ENCODE measurements at regions not wholly inside any gene's neighbourhood (a gene's known extent, or its start where the extent isn't known, plus 50 kb on each side); places are given as distances from the start of the nearest gene placed in this dataset.
A peak's percentile ranks its signal among the peaks of the same experiment; 100 is the strongest.

DNA sequence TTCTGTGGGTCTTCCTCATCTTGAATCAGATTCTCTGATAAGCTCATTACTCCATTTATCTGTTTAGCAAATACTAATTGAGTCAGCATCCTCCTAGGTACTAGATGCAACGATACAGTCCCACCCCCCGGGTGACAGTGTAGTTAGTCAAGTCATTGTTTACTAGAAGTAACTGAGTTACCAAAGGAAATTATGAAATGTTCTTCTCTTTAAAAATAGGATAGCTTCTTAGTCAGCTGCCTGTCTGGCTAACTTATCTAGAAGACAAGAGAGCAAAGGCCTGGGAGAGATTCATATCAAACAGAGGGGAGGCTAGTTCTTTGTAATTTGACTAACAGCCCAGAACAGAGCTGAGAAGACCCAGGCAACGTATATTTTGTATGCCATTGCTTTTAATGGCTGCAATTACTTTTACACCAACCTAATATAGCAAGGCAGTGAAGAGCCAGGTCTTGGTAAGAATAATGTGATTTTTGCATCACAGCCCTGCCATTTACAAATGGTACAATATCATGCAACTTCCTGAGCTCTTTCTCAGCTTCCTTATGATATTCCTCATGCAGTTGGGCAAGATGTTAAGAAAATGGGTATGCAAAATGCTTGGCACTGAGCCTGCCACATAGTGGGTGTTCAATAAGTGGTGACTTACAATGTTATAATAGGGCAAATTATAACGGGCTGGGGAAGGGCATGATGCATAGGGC is 149.9 kb downstream of the CHIC2 start:
- H3K36me3 Mint-ChIP-seq (ENCODE audit: low read depth) = no peaks in the 10 kb centered on the region
- ChIA-PET POLR2A (no interaction called here), CTCF (interaction anchor here (0.7 kb wide), 1 partner anchor 316 kb away, joined by 3 read pairs; no protein-coding TSS in a partner anchor)
- TF ChIP-seq, protein P1, sequence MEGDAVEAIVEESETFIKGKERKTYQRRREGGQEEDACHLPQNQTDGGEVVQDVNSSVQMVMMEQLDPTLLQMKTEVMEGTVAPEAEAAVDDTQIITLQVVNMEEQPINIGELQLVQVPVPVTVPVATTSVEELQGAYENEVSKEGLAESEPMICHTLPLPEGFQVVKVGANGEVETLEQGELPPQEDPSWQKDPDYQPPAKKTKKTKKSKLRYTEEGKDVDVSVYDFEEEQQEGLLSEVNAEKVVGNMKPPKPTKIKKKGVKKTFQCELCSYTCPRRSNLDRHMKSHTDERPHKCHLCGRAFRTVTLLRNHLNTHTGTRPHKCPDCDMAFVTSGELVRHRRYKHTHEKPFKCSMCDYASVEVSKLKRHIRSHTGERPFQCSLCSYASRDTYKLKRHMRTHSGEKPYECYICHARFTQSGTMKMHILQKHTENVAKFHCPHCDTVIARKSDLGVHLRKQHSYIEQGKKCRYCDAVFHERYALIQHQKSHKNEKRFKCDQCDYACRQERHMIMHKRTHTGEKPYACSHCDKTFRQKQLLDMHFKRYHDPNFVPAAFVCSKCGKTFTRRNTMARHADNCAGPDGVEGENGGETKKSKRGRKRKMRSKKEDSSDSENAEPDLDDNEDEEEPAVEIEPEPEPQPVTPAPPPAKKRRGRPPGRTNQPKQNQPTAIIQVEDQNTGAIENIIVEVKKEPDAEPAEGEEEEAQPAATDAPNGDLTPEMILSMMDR (IDR thresholded peaks at IDR 0.05) = no peak
- no peaks in the 10 kb centered on the region for H3K9me3 Mint-ChIP-seq
- no peaks in the 10 kb centered on the region for H3K4me1 Mint-ChIP-seq
- no peak overlapping the region for H3K27ac Mint-ChIP-seq
- no peak for DNase-seq
- intact Hi-C loops (cut with micrococcal nuclease) = no loop called here
- no peak overlapping the region for H3K4me3 Mint-ChIP-seq
- no peak for ATAC-seq (ENCODE audit: low read depth)
- H3K27me3 Mint-ChIP-seq = peaks cover 9% of the 10 kb centered on the region

DNA sequence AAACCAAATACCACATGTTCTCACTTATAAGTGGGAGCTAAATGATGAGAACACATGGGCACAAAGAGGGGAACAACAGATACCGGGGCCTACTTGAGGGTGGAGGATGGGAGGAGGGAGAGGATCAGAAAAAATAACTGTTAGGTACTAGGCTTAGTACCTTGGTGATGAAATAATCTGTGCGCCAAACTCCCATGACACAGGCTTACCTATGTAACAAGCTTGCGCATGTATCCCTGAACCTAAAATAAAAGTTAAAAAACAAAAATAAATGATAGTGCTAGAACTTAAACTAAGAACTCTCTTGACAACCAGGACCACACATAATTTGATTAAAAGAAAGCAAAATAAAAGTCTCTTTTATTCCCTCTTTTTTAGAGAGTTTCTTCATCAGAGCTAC is 150.6 kb downstream of the CHIC2 start:
- Mint-ChIP-seq H3K27me3 (peaks cover 7% of the 10 kb centered on the region), H3K27ac (no peak overlapping the region)
- TF ChIP-seq, protein P1 (IDR thresholded peaks at IDR 0.05) = no peak

DNA sequence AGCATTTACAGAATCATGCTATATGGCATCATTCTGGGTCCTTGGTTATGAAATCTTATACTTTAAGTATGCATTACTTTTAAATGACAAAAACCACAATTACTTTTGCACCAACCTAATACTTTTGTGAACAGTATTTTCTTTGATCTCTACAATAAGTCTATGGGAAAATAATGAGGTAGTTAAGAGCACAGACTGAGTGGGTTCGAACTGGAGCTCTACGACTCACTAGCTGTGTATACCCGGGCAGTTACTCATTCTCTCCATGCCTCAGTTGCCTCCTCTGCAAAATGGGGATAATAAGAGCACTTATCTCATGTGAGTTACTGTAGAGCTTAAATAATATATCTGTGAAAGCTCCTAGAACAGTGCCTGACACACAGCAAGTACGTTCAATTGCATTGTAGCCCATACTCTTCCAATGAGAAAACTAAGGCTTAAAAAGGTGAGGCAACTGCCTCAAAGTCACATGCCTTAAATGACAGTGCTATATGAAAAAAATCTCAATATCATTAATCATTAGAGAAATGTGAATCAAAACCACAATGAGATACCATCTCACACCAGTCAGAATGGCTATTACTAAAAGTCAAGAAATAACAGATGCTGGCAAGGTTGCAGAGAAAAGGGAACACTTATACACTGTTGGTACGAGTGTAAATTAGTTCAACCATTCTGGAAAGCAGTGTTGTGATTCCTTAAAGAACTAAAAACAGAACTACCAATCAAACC is 151.5 kb downstream of the CHIC2 start:
- intact Hi-C loops (cut with micrococcal nuclease) = no loop called here
- CTCF ChIA-PET = no interaction called here
- ATAC-seq (ENCODE audit: low read depth) (no peak), DNase-seq (no peak)
- H3K36me3 Mint-ChIP-seq (ENCODE audit: low read depth) = no peaks in the 10 kb centered on the region
- H3K4me1 Mint-ChIP-seq = peaks cover 8% of the 10 kb centered on the region
- H3K4me3 Mint-ChIP-seq = no peak overlapping the region
- H3K27me3 Mint-ChIP-seq = peaks cover 9% of the 10 kb centered on the region
- POLR2A ChIA-PET = no interaction called here
- TF ChIP-seq, protein P1 (IDR thresholded peaks at IDR 0.05) = no peak
- no peaks in the 10 kb centered on the region for H3K9me3 Mint-ChIP-seq
- H3K27ac Mint-ChIP-seq = no peak overlapping the region

More for the DNA sequence above, 150.6 kb downstream of the CHIC2 start:
- ChIA-PET POLR2A (no interaction called here), CTCF (no interaction called here)
- ATAC-seq (ENCODE audit: low read depth) = no peak
- intact Hi-C loops (cut with micrococcal nuclease) = no loop called here
- no peaks in the 10 kb centered on the region for H3K36me3 Mint-ChIP-seq (ENCODE audit: low read depth)
- no peak for DNase-seq
- H3K4me1 Mint-ChIP-seq = peaks cover 2% of the 10 kb centered on the region
- H3K9me3 Mint-ChIP-seq = no peaks in the 10 kb centered on the region
- H3K4me3 Mint-ChIP-seq = no peak overlapping the region

- DNase-seq (no peak), ATAC-seq (ENCODE audit: low read depth) (no peak)
- no peak overlapping the region for H3K27ac Mint-ChIP-seq
- H3K27me3 Mint-ChIP-seq = peaks cover 32% of the 10 kb centered on the region
- intact Hi-C loops (cut with micrococcal nuclease) = loop anchor here (1.0 to 10.0 kb wide), 5 partner anchors 194 to 711 kb away; partner anchors contain the start of gene GSX2
- TF ChIP-seq, protein P1 (IDR thresholded peaks at IDR 0.05) = peak; percentile 36
- ChIA-PET CTCF (interaction anchor here (0.7 to 7.1 kb wide), 10 partner anchors 13 to 325 kb away, joined by 3 to 60 read pairs (median 6); no protein-coding TSS in a partner anchor), POLR2A (no interaction called here)
- peaks cover 13% of the 10 kb centered on the region for H3K4me1 Mint-ChIP-seq
- H3K4me3 Mint-ChIP-seq = no peak overlapping the region
- H3K9me3 Mint-ChIP-seq = no peaks in the 10 kb centered on the region
- H3K36me3 Mint-ChIP-seq (ENCODE audit: low read depth) = no peaks in the 10 kb centered on the region
Measured at GRCh38 chr4:53908661-53909078, 155.7 kb downstream of the CHIC2 start.

- no peaks in the 10 kb centered on the region for H3K9me3 Mint-ChIP-seq
- ChIA-PET CTCF (interaction anchor here (1.1 to 7.1 kb wide), 6 partner anchors 14 to 325 kb away, joined by 3 to 60 read pairs (median 8); no protein-coding TSS in a partner anchor), POLR2A (no interaction called here)
- DNase-seq = no peak
- H3K27ac Mint-ChIP-seq = no peak overlapping the region
- H3K4me3 Mint-ChIP-seq = no peak overlapping the region
- intact Hi-C loops (cut with micrococcal nuclease) = loop anchor here (1.0 to 10.0 kb wide), 6 partner anchors 195 to 710 kb away; partner anchors contain the start of gene GSX2
- peaks cover 35% of the 10 kb centered on the region for H3K27me3 Mint-ChIP-seq
- no peaks in the 10 kb centered on the region for H3K36me3 Mint-ChIP-seq (ENCODE audit: low read depth)
- peaks cover 13% of the 10 kb centered on the region for H3K4me1 Mint-ChIP-seq
- TF ChIP-seq, protein P1 (IDR thresholded peaks at IDR 0.05) = no peak
- ATAC-seq (ENCODE audit: low read depth) = no peak
Measured at GRCh38 chr4:53907772-53908171, 156.6 kb downstream of the CHIC2 start.
